Prostate gland (tissue), 2 donors: ENCODE measurements at regions not wholly inside any gene's neighbourhood (a gene's known extent, or its start where the extent isn't known, plus 50 kb on each side); places are given as distances from the start of the nearest gene placed in this dataset.
A peak's percentile ranks its signal among the peaks of the same experiment; 100 is the strongest.

Source experiments
- DNase-seq: peaks from one replicate; pipeline ENCODE4 v3.0.0-alpha.2; 2019; ENCODE audit warnings: low spot score
- H3K27ac ChIP-seq, 2 donors: fragments of 200-600 bp; sonication (generic); 2 replicates each; pipeline ENCODE4 v1.5.1; 2017 to 2019
- H3K27me3 ChIP-seq: fragments of 200-600 bp; sonication (generic); replicated peaks from 2 replicates; pipeline ENCODE4 v1.5.1; 2019; ENCODE audit not compliant: insufficient read depth
- H3K36me3 ChIP-seq, 2 donors: fragments of 200-600 bp; sonication (generic); 1 replicate in 1 of 2; 2 replicates in 1 of 2; pipeline versions ENCODE4 v1.5.1 to v1.8.1; 2017 to 2019
- H3K4me1 ChIP-seq: fragments of 200-600 bp; sonication (generic); replicated peaks from 2 replicates; pipeline ENCODE4 v1.5.1; 2019
- H3K4me3 ChIP-seq, 2 donors: fragments of 200-600 bp; sonication (generic); 2 replicates each; pipeline ENCODE4 v1.5.1; 2017 to 2019
- H3K9me3 ChIP-seq: fragments of 200-600 bp; sonication (generic); 2 replicates; pipeline ENCODE4 v1.5.1; 2017
- POLR2A ChIP-seq: fragments of 450-650 bp; IDR thresholded peaks from one replicate; pipeline ENCODE4 v1.6.1; 2016; ENCODE audit warnings: antibody characterized with exemption, mild to moderate bottlenecking
- POLR2AphosphoS5 ChIP-seq: sonication (generic); formaldehyde crosslinking; IDR thresholded peaks from one replicate; pipeline ENCODE4 v1.6.1; 2017; ENCODE audit warnings: antibody characterized with exemption
- WGBS: methylation state at CpG from one replicate; pipeline ENCODE4 v1.1.5; 2018; 5-methylcytosine and 5-hydroxymethylcytosine counted together
- intact Hi-C: fragments of 100-400 bp; cut with DNase I; formaldehyde crosslinking; loops from one replicate; pipeline ENCODE4 v1.14.2; 2022
- TF ChIP-seq, protein P1 (sequence below), 4 experiments: fragments of 200-600 bp in 2 of 4; fragments of 450-650 bp in 2 of 4; sonication (generic) in 2 of 4; IDR thresholded peaks; 1 replicate in 3 of 4; 2 replicates in 1 of 4; pipeline ENCODE4 v1.5.1; 2016 to 2019; ENCODE audit warnings: antibody characterized with exemption in 4 of 4, mild to moderate bottlenecking in 2 of 4, moderate library complexity in 2 of 4

- Histone ChIP-seq H3K36me3 (no peaks in the 10 kb centered on the region), H3K27ac (no peak overlapping the region), H3K4me1 (peaks cover under 1% of the 10 kb centered on the region), H3K27me3 (no peaks in the 10 kb centered on the region), H3K9me3 (no peaks in the 10 kb centered on the region), H3K4me3 (no peak overlapping the region)
- DNase-seq, result no peak
- WGBS, result 44% methylated on average over 10 of the region's 10 CpGs
- intact Hi-C loops, result no loop called here
- TF ChIP-seq POLR2A, result no peak
Measured at GRCh38 chr16:85358704-85359146, 246.5 kb upstream of the CIBAR2 start.

DNA sequence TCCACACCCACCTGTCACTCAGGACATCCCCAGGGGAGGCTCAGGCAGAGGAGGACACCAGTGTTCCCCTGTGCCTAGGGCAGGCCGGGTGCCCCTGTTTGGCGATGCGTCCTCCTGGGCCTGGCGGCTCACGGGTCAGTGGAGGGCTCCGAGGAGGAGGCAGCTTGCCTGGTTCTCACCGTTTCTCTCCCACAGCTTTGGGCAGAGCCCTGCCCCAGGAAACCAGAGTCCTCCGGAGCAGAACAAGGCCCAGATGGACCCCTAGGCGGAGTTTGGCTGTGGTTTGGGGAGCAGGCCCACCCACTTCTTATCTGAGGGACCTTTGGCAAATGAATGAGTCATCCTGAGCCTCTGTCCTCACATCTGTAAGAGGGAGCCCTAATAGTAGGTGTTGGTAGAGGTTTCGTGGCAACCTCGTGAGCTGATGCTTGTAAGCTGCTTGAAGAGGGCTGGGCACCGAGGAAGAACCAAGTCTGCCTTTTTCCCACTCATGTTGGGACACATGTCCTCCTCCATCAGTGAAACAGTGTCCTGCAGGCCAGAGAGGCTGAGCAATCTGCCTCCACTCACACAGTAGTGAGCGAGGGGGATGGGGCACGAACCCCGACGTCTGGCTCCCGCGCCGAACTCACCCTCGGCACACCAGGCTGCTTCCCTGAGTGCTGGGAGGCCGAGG, 247.0 kb upstream of the CIBAR2 start:
- Histone ChIP-seq H3K27ac (no peak overlapping the region), H3K4me1 (no peaks in the 10 kb centered on the region), H3K27me3 (no peaks in the 10 kb centered on the region), H3K9me3 (no peaks in the 10 kb centered on the region), H3K36me3 (no peaks in the 10 kb centered on the region), H3K4me3 (no peak overlapping the region)
- no peak for DNase-seq
- TF ChIP-seq POLR2A (no peak), POLR2AphosphoS5 (no peak)
- TF ChIP-seq, protein P1, sequence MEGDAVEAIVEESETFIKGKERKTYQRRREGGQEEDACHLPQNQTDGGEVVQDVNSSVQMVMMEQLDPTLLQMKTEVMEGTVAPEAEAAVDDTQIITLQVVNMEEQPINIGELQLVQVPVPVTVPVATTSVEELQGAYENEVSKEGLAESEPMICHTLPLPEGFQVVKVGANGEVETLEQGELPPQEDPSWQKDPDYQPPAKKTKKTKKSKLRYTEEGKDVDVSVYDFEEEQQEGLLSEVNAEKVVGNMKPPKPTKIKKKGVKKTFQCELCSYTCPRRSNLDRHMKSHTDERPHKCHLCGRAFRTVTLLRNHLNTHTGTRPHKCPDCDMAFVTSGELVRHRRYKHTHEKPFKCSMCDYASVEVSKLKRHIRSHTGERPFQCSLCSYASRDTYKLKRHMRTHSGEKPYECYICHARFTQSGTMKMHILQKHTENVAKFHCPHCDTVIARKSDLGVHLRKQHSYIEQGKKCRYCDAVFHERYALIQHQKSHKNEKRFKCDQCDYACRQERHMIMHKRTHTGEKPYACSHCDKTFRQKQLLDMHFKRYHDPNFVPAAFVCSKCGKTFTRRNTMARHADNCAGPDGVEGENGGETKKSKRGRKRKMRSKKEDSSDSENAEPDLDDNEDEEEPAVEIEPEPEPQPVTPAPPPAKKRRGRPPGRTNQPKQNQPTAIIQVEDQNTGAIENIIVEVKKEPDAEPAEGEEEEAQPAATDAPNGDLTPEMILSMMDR (IDR thresholded peaks at IDR 0.05), result no peak
- 85% methylated on average over 21 of the region's 21 CpGs for WGBS
- intact Hi-C loops, result no loop called here

- Histone ChIP-seq H3K27me3 (no peaks in the 10 kb centered on the region), H3K36me3 (no peaks in the 10 kb centered on the region), H3K9me3 (no peaks in the 10 kb centered on the region), H3K4me3 (no peak overlapping the region), H3K27ac (no peak overlapping the region), H3K4me1 (no peaks in the 10 kb centered on the region)
- WGBS, result 33% methylated on average over 38 of the region's 38 CpGs
- peak; percentile 84 for DNase-seq
- intact Hi-C loops, result no loop called here
- TF ChIP-seq POLR2A (no peak), POLR2AphosphoS5 (peak; percentile 62)
- TF ChIP-seq, protein P1 (IDR thresholded peaks at IDR 0.05), result no peak
Measured at GRCh38 chr16:85360323-85361277, 248.3 kb upstream of the CIBAR2 start.

DNA sequence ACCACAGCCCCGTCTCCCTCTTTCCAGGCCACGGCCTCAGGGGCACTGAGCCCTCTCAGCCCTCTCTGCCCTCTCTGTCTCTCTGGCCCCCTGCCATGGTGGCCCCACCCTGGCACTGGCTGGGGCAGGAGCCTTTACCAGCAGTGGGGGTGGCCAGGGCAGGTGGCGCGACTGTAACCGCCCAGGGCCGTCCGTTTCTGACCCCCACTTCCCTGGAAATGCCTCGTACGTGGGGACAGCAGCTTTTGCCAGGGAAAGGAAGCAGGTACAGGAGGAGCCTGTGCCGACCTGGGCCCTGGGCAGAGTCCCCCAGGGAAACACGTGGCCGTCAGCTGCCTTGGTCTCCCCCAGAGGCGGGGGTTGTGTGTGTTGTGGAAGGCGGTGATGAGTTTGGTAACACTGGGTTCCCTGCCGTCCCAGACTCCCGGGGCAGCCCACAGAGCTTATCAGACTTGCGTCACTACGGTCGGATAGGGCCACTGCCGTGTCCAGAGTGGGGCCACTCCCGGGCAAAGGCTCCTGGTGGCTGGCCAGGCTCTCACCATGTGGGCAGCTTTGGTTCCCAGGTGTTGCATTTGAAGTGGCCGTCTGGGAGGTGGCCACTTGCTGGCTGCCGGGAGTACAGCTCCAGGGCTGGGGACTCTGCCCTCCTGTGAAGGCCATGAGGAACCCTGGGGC, 249.3 kb upstream of the CIBAR2 start:
- intact Hi-C loops, result no loop called here
- Histone ChIP-seq H3K4me1 (peaks cover 4% of the 10 kb centered on the region), H3K36me3 (no peaks in the 10 kb centered on the region), H3K27me3 (no peaks in the 10 kb centered on the region), H3K4me3 (no peak overlapping the region), H3K27ac (no peak overlapping the region), H3K9me3 (no peaks in the 10 kb centered on the region)
- WGBS, result 91% methylated on average over 21 of the region's 23 CpGs
- TF ChIP-seq, protein P1 (IDR thresholded peaks at IDR 0.05), result no peak
- no peak for TF ChIP-seq POLR2AphosphoS5
- TF ChIP-seq POLR2A, result no peak
- DNase-seq, result no peak

- intact Hi-C loops, result no loop called here
- no peak overlapping the region for H3K4me3 ChIP-seq
- WGBS, result 91% methylated on average over 6 of the region's 6 CpGs
- H3K27me3 ChIP-seq, result no peaks in the 10 kb centered on the region
- H3K27ac ChIP-seq, result no peak overlapping the region
- H3K36me3 ChIP-seq, result no peaks in the 10 kb centered on the region
- H3K4me1 ChIP-seq, result peaks cover 4% of the 10 kb centered on the region
- no peak for DNase-seq
- TF ChIP-seq, protein P1 (IDR thresholded peaks at IDR 0.05), result no peak
- TF ChIP-seq POLR2A (no peak), POLR2AphosphoS5 (no peak)
- H3K9me3 ChIP-seq, result no peaks in the 10 kb centered on the region
Measured at GRCh38 chr16:85362443-85362842, 250.2 kb upstream of the CIBAR2 start.
